Endothelial cell (in vitro differentiated cells): ENCODE measurements at regions not wholly inside any gene's neighbourhood (a gene's known extent, or its start where the extent isn't known, plus 50 kb on each side); places are given as distances from the start of the nearest gene placed in this dataset.
A peak's percentile ranks its signal among the peaks of the same experiment; 100 is the strongest.

Source experiments
- DNase-seq: peaks from one replicate; pipeline ENCODE4 v3.0.0; 2021; ENCODE audit warnings: low spot score
- H3K27ac Mint-ChIP-seq: one replicate; pipeline ENCODE4 v1.8.0; 2021; ENCODE audit warnings: mixed read lengths, inconsistent platforms; ENCODE audit not compliant: unreplicated experiment
- H3K27me3 Mint-ChIP-seq: one replicate; pipeline ENCODE4 v1.8.0; 2021; ENCODE audit warnings: mild to moderate bottlenecking, moderate library complexity, mixed read lengths, inconsistent platforms; ENCODE audit not compliant: unreplicated experiment
- H3K36me3 Mint-ChIP-seq: one replicate; pipeline ENCODE4 v1.8.0; 2021; ENCODE audit warnings: mild to moderate bottlenecking, low read depth, mixed read lengths, inconsistent platforms; ENCODE audit not compliant: unreplicated experiment
- H3K4me1 Mint-ChIP-seq: one replicate; pipeline ENCODE4 v1.8.0; 2021; ENCODE audit warnings: mild to moderate bottlenecking, mixed read lengths, inconsistent platforms; ENCODE audit not compliant: unreplicated experiment
- H3K4me3 Mint-ChIP-seq: one replicate; pipeline ENCODE4 v1.8.0; 2021; ENCODE audit warnings: mild to moderate bottlenecking, mixed read lengths, inconsistent platforms; ENCODE audit not compliant: unreplicated experiment
- H3K9me3 Mint-ChIP-seq: one replicate; pipeline ENCODE4 v1.8.0; 2021; ENCODE audit warnings: mixed read lengths, inconsistent platforms; ENCODE audit not compliant: unreplicated experiment
- TF ChIP-seq, protein P1 (sequence below): fragments of 200-600 bp; sonication (generic); IDR thresholded peaks from one replicate; pipeline ENCODE4 v1.5.0; 2021; ENCODE audit warnings: antibody characterized with exemption; ENCODE audit not compliant: unreplicated experiment

DNA sequence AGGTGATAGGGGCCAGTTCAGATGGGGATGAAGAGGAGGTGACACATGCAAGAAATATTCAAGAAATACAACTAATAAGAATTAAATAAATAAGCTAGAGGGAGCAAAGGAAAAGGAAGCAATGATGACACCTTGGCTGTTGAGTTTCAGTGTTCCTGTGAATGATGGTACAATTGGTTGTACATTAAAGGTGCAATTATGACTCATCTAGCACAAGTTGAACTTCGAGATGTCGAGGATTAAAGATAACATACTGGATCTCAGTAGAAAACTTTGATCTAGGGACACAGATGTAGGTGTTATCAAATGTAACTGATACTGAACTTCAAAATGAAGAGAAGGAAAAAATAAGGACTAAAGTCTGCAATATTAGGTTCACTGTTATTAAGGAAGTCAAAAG lies 760.6 kb upstream of the CHAC2 start:
- no peaks in the 10 kb centered on the region for H3K9me3 Mint-ChIP-seq
- TF ChIP-seq, protein P1, sequence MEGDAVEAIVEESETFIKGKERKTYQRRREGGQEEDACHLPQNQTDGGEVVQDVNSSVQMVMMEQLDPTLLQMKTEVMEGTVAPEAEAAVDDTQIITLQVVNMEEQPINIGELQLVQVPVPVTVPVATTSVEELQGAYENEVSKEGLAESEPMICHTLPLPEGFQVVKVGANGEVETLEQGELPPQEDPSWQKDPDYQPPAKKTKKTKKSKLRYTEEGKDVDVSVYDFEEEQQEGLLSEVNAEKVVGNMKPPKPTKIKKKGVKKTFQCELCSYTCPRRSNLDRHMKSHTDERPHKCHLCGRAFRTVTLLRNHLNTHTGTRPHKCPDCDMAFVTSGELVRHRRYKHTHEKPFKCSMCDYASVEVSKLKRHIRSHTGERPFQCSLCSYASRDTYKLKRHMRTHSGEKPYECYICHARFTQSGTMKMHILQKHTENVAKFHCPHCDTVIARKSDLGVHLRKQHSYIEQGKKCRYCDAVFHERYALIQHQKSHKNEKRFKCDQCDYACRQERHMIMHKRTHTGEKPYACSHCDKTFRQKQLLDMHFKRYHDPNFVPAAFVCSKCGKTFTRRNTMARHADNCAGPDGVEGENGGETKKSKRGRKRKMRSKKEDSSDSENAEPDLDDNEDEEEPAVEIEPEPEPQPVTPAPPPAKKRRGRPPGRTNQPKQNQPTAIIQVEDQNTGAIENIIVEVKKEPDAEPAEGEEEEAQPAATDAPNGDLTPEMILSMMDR = no peak
- no peak overlapping the region for H3K4me3 Mint-ChIP-seq
- peaks cover 1% of the 10 kb centered on the region for H3K27me3 Mint-ChIP-seq
- H3K36me3 Mint-ChIP-seq = no peaks in the 10 kb centered on the region
- no peak overlapping the region for H3K27ac Mint-ChIP-seq
- H3K4me1 Mint-ChIP-seq = no peaks in the 10 kb centered on the region
- DNase-seq = no peak

DNA sequence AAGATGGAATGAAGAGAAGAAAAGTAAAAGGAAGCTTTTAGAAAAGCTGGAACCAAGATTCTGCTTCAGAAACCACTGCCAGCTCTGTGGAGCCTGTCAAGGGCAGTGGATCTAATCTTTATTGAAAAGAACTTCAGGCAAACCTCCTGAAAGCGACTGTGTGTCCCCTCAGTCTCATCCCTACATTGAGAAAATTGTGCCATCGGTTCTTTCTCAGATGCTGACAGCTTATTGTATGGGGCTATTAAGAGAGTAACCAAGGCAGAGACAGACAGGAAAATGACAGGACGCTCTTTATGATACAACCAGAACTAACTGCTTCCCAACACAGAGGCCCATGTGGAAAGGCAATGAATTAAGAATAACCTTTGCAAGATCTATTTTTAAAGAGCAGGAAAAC lies 763.2 kb upstream of the CHAC2 start:
- Mint-ChIP-seq H3K9me3 (no peaks in the 10 kb centered on the region), H3K4me1 (no peaks in the 10 kb centered on the region), H3K27me3 (peaks cover 1% of the 10 kb centered on the region), H3K4me3 (no peak overlapping the region), H3K27ac (no peak overlapping the region), H3K36me3 (no peaks in the 10 kb centered on the region)
- TF ChIP-seq, protein P1 = no peak
- no peak for DNase-seq

DNA sequence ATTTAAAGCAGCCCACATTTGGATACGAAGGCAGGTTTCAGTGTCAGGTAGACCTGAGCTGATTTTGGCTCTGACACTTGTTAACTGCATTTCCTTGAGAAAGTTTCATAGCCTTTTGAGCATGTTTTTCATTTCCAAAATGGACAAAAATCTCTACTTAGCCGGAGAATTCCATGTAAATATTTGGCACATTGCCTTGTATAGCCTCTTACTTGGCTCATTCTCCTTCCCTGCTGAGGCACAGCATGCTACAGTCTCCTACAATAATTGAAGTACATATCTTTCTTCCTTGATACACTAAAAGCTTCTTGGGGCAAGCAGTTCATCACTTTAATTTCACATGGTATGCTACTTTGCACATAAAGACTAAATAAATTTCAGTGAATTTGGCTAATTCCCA lies 772.2 kb upstream of the CHAC2 start:
- TF ChIP-seq, protein P1 = no peak
- Mint-ChIP-seq H3K27ac (no peak overlapping the region), H3K9me3 (no peaks in the 10 kb centered on the region), H3K36me3 (no peaks in the 10 kb centered on the region), H3K27me3 (peaks cover 3% of the 10 kb centered on the region), H3K4me3 (no peak overlapping the region), H3K4me1 (peaks cover 2% of the 10 kb centered on the region)
- no peak for DNase-seq

DNA sequence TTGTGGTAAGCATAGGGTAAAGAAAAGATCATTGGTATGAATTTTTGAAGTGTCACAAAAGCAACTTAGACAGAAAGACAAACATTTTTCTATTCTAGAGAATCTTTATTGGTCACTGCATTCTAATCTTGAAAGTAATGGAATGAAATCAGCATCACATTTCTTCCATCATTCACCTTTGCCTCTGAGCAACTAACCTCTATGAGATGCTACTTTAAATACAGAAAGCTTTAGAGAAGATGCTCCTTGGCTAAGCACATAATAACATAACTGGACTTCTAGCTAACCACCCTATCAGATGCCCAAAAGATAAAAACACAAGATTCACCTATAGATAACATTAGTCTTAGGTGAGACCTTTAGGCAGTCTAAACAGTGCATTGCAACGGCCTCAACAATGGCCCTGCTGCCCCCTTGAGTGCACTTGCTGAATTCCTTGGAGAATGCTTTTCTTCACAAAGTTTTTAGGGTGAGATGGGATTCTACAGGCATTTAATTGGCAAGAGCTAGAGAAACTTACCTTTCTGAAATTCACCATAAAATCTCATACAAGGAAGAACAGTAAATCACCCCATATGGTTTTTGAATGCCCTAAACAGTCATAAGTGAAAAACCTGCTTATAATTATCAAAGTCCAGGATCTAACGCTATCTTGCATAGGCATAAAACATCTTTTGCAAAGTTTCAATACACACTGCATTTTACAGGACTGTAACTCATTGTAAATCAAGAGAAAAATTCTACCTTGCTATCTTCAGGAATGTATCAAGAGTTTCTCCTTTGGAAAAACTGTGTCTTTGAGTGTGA lies 791.3 kb upstream of the CHAC2 start:
- Mint-ChIP-seq H3K27ac (no peak overlapping the region), H3K4me3 (no peak overlapping the region), H3K9me3 (no peaks in the 10 kb centered on the region), H3K27me3 (no peaks in the 10 kb centered on the region), H3K4me1 (no peaks in the 10 kb centered on the region), H3K36me3 (no peaks in the 10 kb centered on the region)
- TF ChIP-seq, protein P1 = peak; percentile 47
- peak; percentile 46 for DNase-seq

DNA sequence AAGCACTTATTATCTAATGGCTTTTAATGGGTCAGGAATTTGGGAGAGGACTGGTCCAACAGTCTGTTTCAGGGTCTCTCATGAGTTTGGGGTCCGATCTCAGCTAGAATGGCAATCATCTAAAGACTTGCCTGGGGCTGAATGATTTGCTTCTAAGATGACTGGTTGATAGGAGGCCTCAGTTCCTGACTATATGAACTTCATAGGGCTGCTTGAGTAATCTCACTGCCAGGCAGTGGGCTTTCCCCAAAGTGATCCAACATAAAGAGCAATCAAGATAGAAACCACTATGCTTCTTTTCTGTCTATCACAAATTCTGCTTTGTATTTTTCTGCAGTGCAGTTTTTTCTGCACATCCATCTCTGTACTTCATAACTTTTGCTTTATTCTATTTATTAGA lies 793.5 kb upstream of the CHAC2 start:
- H3K4me1 Mint-ChIP-seq = no peaks in the 10 kb centered on the region
- H3K27me3 Mint-ChIP-seq = no peaks in the 10 kb centered on the region
- no peak overlapping the region for H3K27ac Mint-ChIP-seq
- no peak for DNase-seq
- H3K9me3 Mint-ChIP-seq = no peaks in the 10 kb centered on the region
- H3K36me3 Mint-ChIP-seq = no peaks in the 10 kb centered on the region
- TF ChIP-seq, protein P1 = no peak
- no peak overlapping the region for H3K4me3 Mint-ChIP-seq
